Calu3 (cell line): ENCODE measurements at regions not wholly inside any gene's neighbourhood (a gene's known extent, or its start where the extent isn't known, plus 50 kb on each side); places are given as distances from the start of the nearest gene placed in this dataset.

Source experiments
- BruUV-seq: library from RNA; stranded (reverse); fragments of 400-500 nt; replicated peaks from 2 replicates; lab custom pipeline; 2021; lab: Mats Ljungman, UMichigan
- CTCF ChIA-PET: fragments of 300-600 bp; sonication (Branson Sonifier 250); formaldehyde crosslinking; loops from one replicate; lab custom pipeline; 2022; ENCODE audit warnings: antibody characterized with exemption; lab: Charles Lee
- DNase-seq: peaks from one replicate; pipeline ENCODE4 v3.0.0; 2022
- H3K27ac Mint-ChIP-seq: one replicate; pipeline ENCODE4 v1.8.0; 2022; ENCODE audit warnings: mixed read lengths; ENCODE audit not compliant: unreplicated experiment
- H3K27me3 Mint-ChIP-seq: one replicate; pipeline ENCODE4 v1.8.0; 2022; ENCODE audit warnings: mixed read lengths; ENCODE audit not compliant: unreplicated experiment
- H3K36me3 Mint-ChIP-seq: one replicate; pipeline ENCODE4 v1.8.0; 2022; ENCODE audit warnings: mild to moderate bottlenecking, moderate library complexity, mixed read lengths; ENCODE audit not compliant: insufficient read depth, unreplicated experiment
- H3K4me1 Mint-ChIP-seq: one replicate; pipeline ENCODE4 v1.8.0; 2022; ENCODE audit warnings: mild to moderate bottlenecking, low read depth, mixed read lengths; ENCODE audit not compliant: unreplicated experiment
- H3K4me3 Mint-ChIP-seq: one replicate; pipeline ENCODE4 v1.8.0; 2022; ENCODE audit warnings: mild to moderate bottlenecking, low read depth, moderate library complexity, mixed read lengths; ENCODE audit not compliant: unreplicated experiment
- H3K9me3 Mint-ChIP-seq: one replicate; pipeline ENCODE4 v1.8.0; 2022; ENCODE audit warnings: low read depth, mixed read lengths; ENCODE audit not compliant: unreplicated experiment
- CTCF ChIP-seq: fragments of 200-600 bp; IDR thresholded peaks from one replicate; pipeline ENCODE4 v1.8.0; 2022; ENCODE audit warnings: antibody characterized with exemption; ENCODE audit not compliant: unreplicated experiment
- intact Hi-C: fragments of 100-400 bp; cut with micrococcal nuclease; formaldehyde crosslinking; loops from one replicate; pipeline ENCODE4 v1.10.0; 2022; ENCODE audit not compliant: unreplicated experiment

DNA sequence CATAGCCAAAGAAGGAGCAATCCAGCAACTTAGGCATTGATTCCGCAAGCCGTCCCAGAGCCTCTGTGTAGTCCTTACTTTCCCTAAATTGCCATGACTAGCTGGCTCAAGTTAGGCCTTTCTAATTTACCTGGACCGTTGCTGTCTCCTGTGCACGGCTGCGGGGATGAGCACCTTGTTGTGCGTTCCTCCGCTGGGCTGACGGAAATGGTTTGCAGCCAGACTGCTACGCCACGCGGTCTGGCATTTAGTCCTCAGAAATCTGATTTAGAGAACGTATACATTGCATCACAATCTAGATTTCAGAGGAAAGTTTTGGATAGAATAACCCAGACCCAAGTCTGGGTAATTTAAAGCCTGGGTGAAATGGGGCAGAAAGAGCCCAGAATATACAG is 133.2 kb upstream of the ARHGAP5 start:
- intact Hi-C loops: no loop called here
- H3K36me3 Mint-ChIP-seq: peaks cover 4% of the 10 kb centered on the region
- TSS peak; percentile 64 for BruUV-seq
- no peak for DNase-seq
- TF ChIP-seq CTCF: no peak
- peak overlapping the region; percentile 55 for H3K4me3 Mint-ChIP-seq
- peak overlapping the region; percentile 91 for H3K27ac Mint-ChIP-seq
- H3K4me1 Mint-ChIP-seq: peaks cover 34% of the 10 kb centered on the region
- H3K27me3 Mint-ChIP-seq: no peaks in the 10 kb centered on the region
- CTCF ChIA-PET: no interaction called here
- no peaks in the 10 kb centered on the region for H3K9me3 Mint-ChIP-seq

DNA sequence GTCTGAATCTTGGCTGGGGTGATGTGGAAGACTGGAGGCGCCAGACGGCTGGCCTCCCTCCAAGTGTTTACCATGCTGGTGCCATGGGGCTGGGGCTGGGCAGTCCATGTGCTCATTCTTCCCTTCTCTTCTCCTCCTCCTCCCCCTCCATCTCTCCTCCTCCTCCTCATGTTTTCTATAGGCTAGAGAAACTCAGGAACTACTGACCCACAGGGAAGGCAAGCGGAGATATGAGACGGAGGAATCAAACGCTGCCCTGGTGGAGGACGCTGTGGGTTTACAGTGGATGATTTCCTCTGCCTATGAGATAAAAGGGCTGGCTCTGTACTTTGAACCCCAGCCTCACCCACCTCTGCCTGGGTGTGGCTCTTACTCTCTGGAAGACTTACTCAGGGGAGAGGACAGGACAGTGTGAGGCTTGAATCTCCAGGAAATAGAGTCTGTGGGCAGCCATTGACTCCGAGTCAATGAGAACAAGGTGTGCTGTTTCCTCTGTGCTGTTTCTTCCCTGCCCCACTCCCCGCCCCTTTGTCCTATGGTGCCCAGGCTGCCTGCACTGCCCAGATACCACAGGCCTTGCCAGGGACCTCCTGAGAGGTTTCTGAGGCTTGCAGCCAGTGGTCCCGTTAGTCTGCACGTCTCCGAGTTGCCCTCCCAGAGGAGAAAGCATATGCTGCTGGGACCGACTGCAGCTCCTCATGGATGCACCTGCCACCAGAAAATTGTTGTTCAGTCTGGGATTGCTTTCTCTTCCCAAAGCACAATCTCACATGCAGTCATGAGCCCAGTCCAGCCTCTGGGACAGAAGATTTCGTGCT is 132.6 kb upstream of the ARHGAP5 start:
- Mint-ChIP-seq H3K9me3 (no peaks in the 10 kb centered on the region), H3K27ac (peak overlapping the region; percentile 91), H3K36me3 (peaks cover 4% of the 10 kb centered on the region), H3K4me1 (peaks cover 33% of the 10 kb centered on the region), H3K27me3 (no peaks in the 10 kb centered on the region), H3K4me3 (peak overlapping the region; percentile 55)
- DNase-seq: peak; percentile 52
- TF ChIP-seq CTCF: no peak
- CTCF ChIA-PET: no interaction called here
- BruUV-seq: no TSS peak
- intact Hi-C loops: no loop called here

DNA sequence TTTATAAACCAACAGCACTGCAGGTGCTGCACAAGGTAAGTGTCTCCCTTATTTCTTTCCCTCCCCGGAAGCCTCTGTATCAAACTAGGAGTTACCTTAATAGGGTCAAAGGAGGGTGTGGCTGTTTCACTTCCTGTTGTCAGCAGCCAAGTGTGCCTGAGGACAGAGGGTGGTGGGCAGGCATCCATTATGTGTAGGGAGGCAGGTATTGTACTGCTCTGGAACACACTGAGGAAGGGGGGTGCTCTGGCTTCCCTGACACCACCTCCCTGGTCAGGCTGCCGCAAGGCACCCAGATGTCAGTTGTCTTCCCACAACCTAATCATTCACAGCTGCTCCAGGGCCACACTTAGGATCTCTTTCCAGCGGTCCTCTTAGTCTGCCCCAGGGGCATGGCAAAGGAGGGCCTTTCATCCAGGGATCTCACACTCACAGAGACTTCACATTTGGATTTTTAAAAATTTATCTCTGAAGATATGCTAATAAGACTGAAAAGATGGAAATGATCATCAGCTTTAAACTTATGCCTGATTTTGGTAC is 132.0 kb upstream of the ARHGAP5 start:
- no TSS peak for BruUV-seq
- Mint-ChIP-seq H3K4me1 (peaks cover 40% of the 10 kb centered on the region), H3K36me3 (peaks cover 4% of the 10 kb centered on the region), H3K27me3 (no peaks in the 10 kb centered on the region), H3K4me3 (peak overlapping the region; percentile 55), H3K27ac (peak overlapping the region; percentile 91), H3K9me3 (no peaks in the 10 kb centered on the region)
- intact Hi-C loops: no loop called here
- peak; percentile 51 for DNase-seq
- TF ChIP-seq CTCF: no peak
- CTCF ChIA-PET: no interaction called here

DNA sequence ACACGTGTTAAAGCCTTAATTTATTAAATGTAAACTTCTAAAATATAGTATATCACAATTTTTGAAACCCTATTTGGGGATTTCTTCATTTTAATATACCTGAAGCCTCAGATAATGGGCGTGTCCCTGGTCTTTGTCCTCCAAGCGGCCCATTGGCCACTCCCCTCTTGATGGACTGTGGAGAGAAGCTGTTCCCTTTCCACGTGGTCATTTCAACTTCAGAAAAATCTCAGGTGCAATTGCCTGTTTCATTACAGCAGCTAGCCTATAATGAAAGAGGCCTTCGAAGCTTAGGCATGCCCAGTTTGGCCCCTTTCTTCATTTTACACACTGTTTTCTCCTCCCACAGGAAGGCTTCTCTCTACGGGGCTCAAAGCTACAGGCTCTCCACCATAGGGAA is 131.4 kb upstream of the ARHGAP5 start:
- Mint-ChIP-seq H3K4me1 (peaks cover 42% of the 10 kb centered on the region), H3K27me3 (no peaks in the 10 kb centered on the region), H3K4me3 (no peak overlapping the region), H3K36me3 (peaks cover 4% of the 10 kb centered on the region), H3K27ac (no peak overlapping the region), H3K9me3 (no peaks in the 10 kb centered on the region)
- CTCF ChIA-PET: no interaction called here
- no peak for TF ChIP-seq CTCF
- no peak for DNase-seq
- intact Hi-C loops: no loop called here
- no TSS peak for BruUV-seq
